HepG2 (cell line): ENCODE measurements at regions not wholly inside any gene's neighbourhood (a gene's known extent, or its start where the extent isn't known, plus 50 kb on each side); places are given as distances from the start of the nearest gene placed in this dataset.

Source experiments
- ATAC-seq: fragments of 200-7000 bp; cut with Tn5 transposase; 3 replicates; pipeline ENCODE4 v1.9.1; 2020; ENCODE audit warnings: mild to moderate bottlenecking, moderate library complexity
- BruUV-seq: library from RNA; stranded (reverse); fragments of 400-500 nt; replicated peaks from 2 replicates; lab custom pipeline; 2021; lab: Mats Ljungman, UMichigan
- CTCF ChIA-PET: fragments of 300-600 bp; formaldehyde crosslinking; extraction: SDS; loops from one replicate; lab custom pipeline; 2021; ENCODE audit warnings: low total read pairs, inconsistent platforms, low intra/inter-chr PET ratio; lab: Yijun Ruan, JAX
- POLR2A ChIA-PET: fragments of 350-600 bp; sonication (Branson Sonifier 250); formaldehyde crosslinking; loops from one replicate; lab custom pipeline; 2020; ENCODE audit warnings: antibody characterized with exemption, inconsistent platforms; lab: Yijun Ruan, JAX
- DNase-seq: peaks from one replicate; pipeline ENCODE4 v3.0.0-alpha.2; 2015; ENCODE audit warnings: low spot score
- FAIRE-seq: peaks from 3 replicates; lab custom pipeline; 2011; peaks lifted over from hg19 to GRCh38; lab: Jason Lieb, UNC
- H2AFZ ChIP-seq: one replicate; pipeline ENCODE4 v1.6.1; 2011; ENCODE audit warnings: low read length, inconsistent platforms
- H3K27ac ChIP-seq: fragments of 300-600 bp; 3 replicates; pipeline ENCODE4 v1.8.0; 2011; ENCODE audit warnings: mixed run types, mild to moderate bottlenecking, mixed read lengths, low read length, inconsistent platforms; ENCODE audit not compliant: insufficient read depth; ENCODE audit errors: extremely low read length
- H3K27me3 ChIP-seq, 2 experiments: fragments of 200-600 bp in 1 of 2; 2 replicates in 1 of 2; 3 replicates in 1 of 2; pipeline versions ENCODE4 v1.6.0 to v1.8.0; 2011; ENCODE audit warnings: low read length in 2 of 2, mild to moderate bottlenecking in 2 of 2, moderate library complexity in 2 of 2, inconsistent platforms in 1 of 2; ENCODE audit not compliant: insufficient read depth in 2 of 2, control insufficient read depth in 1 of 2
- H3K36me3 ChIP-seq, 2 experiments: fragments of 200-600 bp in 1 of 2; replicated peaks in 1 of 2; 2 replicates in 1 of 2; 3 replicates in 1 of 2; pipeline versions ENCODE4 v1.5.1 to v1.8.0; 2011; ENCODE audit warnings: low read length in 2 of 2, inconsistent platforms in 1 of 2; ENCODE audit not compliant: insufficient read depth in 2 of 2, control insufficient read depth in 1 of 2
- H3K4me1 ChIP-seq: 2 replicates; pipeline ENCODE4 v1.5.1; 2012; ENCODE audit warnings: low read length, inconsistent platforms; ENCODE audit not compliant: insufficient read depth
- H3K4me2 ChIP-seq: 2 replicates; pipeline ENCODE4 v1.6.0; 2011; ENCODE audit warnings: low read depth, low read length, inconsistent platforms
- H3K4me3 ChIP-seq, 3 experiments: fragments of 200-600 bp in 1 of 3; sonication (generic), shearing (Covaris generic) in 1 of 3; replicated peaks in 1 of 3; 2 replicates each; pipeline ENCODE4 v1.5.1; 2011 to 2016; ENCODE audit warnings: low read length in 3 of 3, inconsistent platforms in 2 of 3, low read depth in 2 of 3, mild to moderate bottlenecking in 2 of 3, control low read depth in 1 of 3, mixed read lengths in 1 of 3; ENCODE audit not compliant: insufficient read depth in 1 of 3
- H3K79me2 ChIP-seq: one replicate; pipeline ENCODE4 v1.6.1; 2011; ENCODE audit warnings: low read length, inconsistent platforms; ENCODE audit not compliant: insufficient read depth
- H3K9ac ChIP-seq: 2 replicates; pipeline ENCODE4 v1.6.0; 2011; ENCODE audit warnings: mild to moderate bottlenecking, low read depth, low read length, inconsistent platforms; ENCODE audit not compliant: insufficient read depth
- H3K9me3 ChIP-seq: 2 replicates; pipeline ENCODE4 v1.5.1; 2012; ENCODE audit warnings: mild to moderate bottlenecking, low read length
- H4K20me1 ChIP-seq: 2 replicates; pipeline ENCODE4 v1.6.0; 2011; ENCODE audit warnings: inconsistent platforms, mild to moderate bottlenecking, low read length, moderate library complexity; ENCODE audit not compliant: insufficient read depth
- ARID5B ChIP-seq: IDR thresholded peaks from 2 replicates; pipeline ENCODE4 v1.4.0; 2020; ENCODE audit warnings: mild to moderate bottlenecking, missing genetic modification reagents
- ATF3 ChIP-seq: sonication (generic); formaldehyde crosslinking; IDR thresholded peaks from 2 replicates; pipeline ENCODE4 v1.4.0; 2020; ENCODE audit warnings: missing genetic modification reagents
- FOXA1 ChIP-seq, 2 experiments: fragments of 450-650 bp in 1 of 2; sonication (generic) in 1 of 2; formaldehyde crosslinking in 1 of 2; IDR thresholded peaks; 2 replicates each; pipeline versions ENCODE4 v1.4.0 to v1.6.1; 2016 to 2020; ENCODE audit warnings: missing genetic modification reagents in 1 of 2
- FOXO1 ChIP-seq: sonication (generic); formaldehyde crosslinking; IDR thresholded peaks from 2 replicates; pipeline ENCODE4 v1.4.0; 2020; ENCODE audit warnings: missing genetic modification reagents
- HMG20A ChIP-seq: IDR thresholded peaks from 2 replicates; pipeline ENCODE4 v1.6.1; 2016; ENCODE audit warnings: borderline replicate concordance
- IRF1 ChIP-seq: sonication (generic); formaldehyde crosslinking; IDR thresholded peaks from 2 replicates; pipeline ENCODE4 v1.4.0; 2020; ENCODE audit warnings: low read depth, mild to moderate bottlenecking, missing genetic modification reagents
- MAX ChIP-seq: IDR thresholded peaks from 2 replicates; pipeline ENCODE4 v1.6.1; 2012; ENCODE audit warnings: inconsistent platforms
- MTF2 ChIP-seq: sonication (generic); formaldehyde crosslinking; IDR thresholded peaks from 2 replicates; pipeline ENCODE4 v1.5.0; 2020; ENCODE audit warnings: missing genetic modification reagents, borderline replicate concordance
- NCOR1 ChIP-seq: fragments of 200-600 bp; sonication (generic); IDR thresholded peaks from 2 replicates; pipeline ENCODE4 v1.7.0; 2017; ENCODE audit warnings: antibody characterized with exemption, low read length, borderline replicate concordance
- ONECUT2 ChIP-seq: sonication (generic); formaldehyde crosslinking; IDR thresholded peaks from 2 replicates; pipeline ENCODE4 v1.4.0; 2020; ENCODE audit warnings: missing genetic modification reagents
- PRPF4 ChIP-seq: fragments of 200-400 bp; formaldehyde crosslinking; IDR thresholded peaks from 2 replicates; pipeline ENCODE4 v1.6.1; 2016; ENCODE audit warnings: low read length, low read depth; ENCODE audit not compliant: poor library complexity, severe bottlenecking
- TFAP4 ChIP-seq: sonication (generic); IDR thresholded peaks from 2 replicates; pipeline ENCODE4 v1.6.1; 2016; ENCODE audit warnings: low read depth, borderline replicate concordance
- TFE3 ChIP-seq: IDR thresholded peaks from 2 replicates; pipeline ENCODE4 v1.6.1; 2016
- ZMYM4 ChIP-seq: sonication (generic); formaldehyde crosslinking; IDR thresholded peaks from 2 replicates; pipeline ENCODE4 v1.8.1; 2023; ENCODE audit warnings: mild to moderate bottlenecking, missing genetic modification reagents
- ZNF644 ChIP-seq: IDR thresholded peaks from 2 replicates; pipeline ENCODE4 v1.6.1; 2016; ENCODE audit warnings: low read depth
- WGBS: methylation state at CpG from one replicate; pipeline ENCODE4 v1.1.6; 2017; ENCODE audit warnings: low lambda C conversion rate; 5-methylcytosine and 5-hydroxymethylcytosine counted together
- in situ Hi-C: cut with HindIII; loops from 2 replicates; pipeline ENCODE4 v1.10.0; 2017; ENCODE audit warnings: low pct_unique_long_range_greater_than_20kb; ENCODE audit not compliant: extremely low pct_ligation_motif_present
- intact Hi-C: fragments of 100-400 bp; cut with micrococcal nuclease; formaldehyde crosslinking; loops from one replicate; pipeline ENCODE4 v1.10.0; 2022; ENCODE audit not compliant: unreplicated experiment

DNA sequence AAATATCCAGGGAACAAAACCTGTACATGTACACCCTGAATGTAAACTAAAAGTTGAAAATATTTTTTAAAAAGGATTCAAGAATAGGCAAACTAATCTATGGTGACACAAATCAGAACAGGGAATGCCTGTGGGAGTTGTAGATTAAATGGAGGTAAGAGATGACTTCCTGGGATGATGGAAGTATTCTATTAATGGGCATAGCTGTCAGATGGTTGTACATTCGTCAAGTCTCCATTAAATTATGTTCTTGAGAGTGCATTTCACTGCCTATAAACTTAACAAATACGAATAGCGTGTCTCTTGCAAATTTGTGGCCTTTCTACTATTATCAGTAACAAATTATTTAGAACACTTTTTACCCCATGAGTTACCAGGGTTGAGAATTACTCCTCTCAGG, 207.0 kb downstream of the HNMT start (continued):
- TF ChIP-seq ONECUT2 (CRISPR knock-in tag) (no peak), FOXA1 (IDR thresholded peaks at IDR 0.05) (no peak), FOXA1 (CRISPR knock-in tag; IDR thresholded peaks at IDR 0.05) (no peak), NCOR1 (no peak)

DNA sequence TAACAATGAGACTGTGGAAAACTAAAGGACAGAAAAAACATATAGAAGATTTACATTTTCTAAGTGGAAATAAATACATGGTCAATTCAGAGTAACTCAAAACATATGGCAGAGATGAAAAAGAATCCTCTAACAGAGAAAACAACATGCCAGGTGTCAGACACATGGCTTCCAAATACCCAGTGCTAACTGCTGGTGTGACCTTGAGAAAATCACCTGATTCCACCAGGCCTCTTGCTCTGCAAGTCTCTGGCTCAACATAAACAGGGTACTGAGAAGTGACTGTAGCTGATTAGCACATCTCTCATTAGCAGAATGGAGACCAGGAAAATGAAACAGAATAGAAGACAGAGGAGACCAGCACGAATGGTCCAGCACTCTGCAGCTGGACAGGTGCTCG, 210.8 kb downstream of the HNMT start:
- Histone ChIP-seq H3K27ac (no peak overlapping the region), H2AFZ (no peak overlapping the region), H3K4me3 (no peak overlapping the region), H4K20me1 (no peaks in the 10 kb centered on the region), H3K9me3 (no peaks in the 10 kb centered on the region), H3K4me1 (peaks cover 26% of the 10 kb centered on the region), H3K36me3 (no peaks in the 10 kb centered on the region), H3K79me2 (no peaks in the 10 kb centered on the region), H3K4me2 (no peak overlapping the region), H3K9ac (no peak overlapping the region), H3K27me3 (no peaks in the 10 kb centered on the region)
- intact Hi-C loops (no loop called here), in situ Hi-C loops (no loop called here)
- TF ChIP-seq ZMYM4 (CRISPR knock-in tag) (peak; percentile 18; the same call in 1 of the 2 replicates), MAX (peak; percentile 34; the same call in 1 of the 2 replicates), HMG20A (CRISPR knock-in tag) (peak; percentile 51; the same call in 1 of the 2 replicates), ZNF644 (CRISPR knock-in tag) (peak; percentile 56; the same call in 1 of the 2 replicates), ATF3 (no peak), FOXO1 (CRISPR knock-in tag) (no peak), MTF2 (CRISPR knock-in tag) (no peak), IRF1 (CRISPR knock-in tag) (no peak), ARID5B (CRISPR knock-in tag) (0 out of 2 replicates have a peak, but pooled peaks have one; percentile 33), TFAP4 (peak; percentile 68; the same call in 1 of the 2 replicates), PRPF4 (no peak), TFE3 (CRISPR knock-in tag) (0 out of 2 replicates have a peak, but pooled peaks have one; percentile 21)
- ATAC-seq (peak; percentile 23; the same call in 1 of the 3 replicates), DNase-seq (no peak), FAIRE-seq (no peak)
- POLR2A ChIA-PET: no interaction called here
- no TSS peak for BruUV-seq
- 74% methylated on average over 2 of the region's 2 CpGs for WGBS
- CTCF ChIA-PET: no interaction called here
